ENCODE measurements at regions not wholly inside any gene's neighbourhood (a gene's known extent, or its start where the extent isn't known, plus 50 kb on each side); places are given as distances from the start of the nearest gene placed in this dataset.
"Not testable (repeated sequence)": the region's sequence is repeated elsewhere in the genome, so short reads cannot be mapped to it uniquely, and the experiment has no call there.

DNA sequence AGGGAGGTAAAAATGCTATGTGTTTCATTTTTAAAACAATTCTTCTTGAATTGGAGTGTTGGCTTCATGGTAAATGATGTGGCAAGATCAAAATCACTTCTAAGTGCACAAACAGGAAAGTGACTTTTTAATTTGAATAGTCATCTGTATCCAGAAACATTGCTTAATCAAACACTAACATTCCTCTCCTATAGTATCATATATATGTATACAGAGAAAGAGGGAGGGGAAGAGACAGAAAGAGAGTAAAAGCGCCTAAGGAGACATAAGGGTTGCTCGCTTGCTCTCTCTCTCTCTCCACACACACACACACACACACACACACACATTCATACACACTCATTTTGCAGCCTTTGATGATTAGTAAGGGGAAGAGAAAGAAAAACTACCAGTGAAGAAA is 95.4 kb upstream of the PRDM9 start:
- TF ChIP-seq, protein P1, sequence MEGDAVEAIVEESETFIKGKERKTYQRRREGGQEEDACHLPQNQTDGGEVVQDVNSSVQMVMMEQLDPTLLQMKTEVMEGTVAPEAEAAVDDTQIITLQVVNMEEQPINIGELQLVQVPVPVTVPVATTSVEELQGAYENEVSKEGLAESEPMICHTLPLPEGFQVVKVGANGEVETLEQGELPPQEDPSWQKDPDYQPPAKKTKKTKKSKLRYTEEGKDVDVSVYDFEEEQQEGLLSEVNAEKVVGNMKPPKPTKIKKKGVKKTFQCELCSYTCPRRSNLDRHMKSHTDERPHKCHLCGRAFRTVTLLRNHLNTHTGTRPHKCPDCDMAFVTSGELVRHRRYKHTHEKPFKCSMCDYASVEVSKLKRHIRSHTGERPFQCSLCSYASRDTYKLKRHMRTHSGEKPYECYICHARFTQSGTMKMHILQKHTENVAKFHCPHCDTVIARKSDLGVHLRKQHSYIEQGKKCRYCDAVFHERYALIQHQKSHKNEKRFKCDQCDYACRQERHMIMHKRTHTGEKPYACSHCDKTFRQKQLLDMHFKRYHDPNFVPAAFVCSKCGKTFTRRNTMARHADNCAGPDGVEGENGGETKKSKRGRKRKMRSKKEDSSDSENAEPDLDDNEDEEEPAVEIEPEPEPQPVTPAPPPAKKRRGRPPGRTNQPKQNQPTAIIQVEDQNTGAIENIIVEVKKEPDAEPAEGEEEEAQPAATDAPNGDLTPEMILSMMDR (IDR thresholded peaks at IDR 0.05; ENCODE audit: insufficient read depth, low read length, severe bottlenecking) = no peak
- DNase-seq (ENCODE audit: low read depth) (peak; percentile 89), FAIRE-seq (no peak)
- no peaks in the 10 kb centered on the region for H3K36me3 ChIP-seq (ENCODE audit: control insufficient read depth, insufficient read depth, low read length)
- H3K4me3 ChIP-seq (ENCODE audit: low read depth, low read length) = no peak overlapping the region
- H3K27me3 ChIP-seq (ENCODE audit: control insufficient read depth, insufficient read depth, low read length) = no peaks in the 10 kb centered on the region

DNA sequence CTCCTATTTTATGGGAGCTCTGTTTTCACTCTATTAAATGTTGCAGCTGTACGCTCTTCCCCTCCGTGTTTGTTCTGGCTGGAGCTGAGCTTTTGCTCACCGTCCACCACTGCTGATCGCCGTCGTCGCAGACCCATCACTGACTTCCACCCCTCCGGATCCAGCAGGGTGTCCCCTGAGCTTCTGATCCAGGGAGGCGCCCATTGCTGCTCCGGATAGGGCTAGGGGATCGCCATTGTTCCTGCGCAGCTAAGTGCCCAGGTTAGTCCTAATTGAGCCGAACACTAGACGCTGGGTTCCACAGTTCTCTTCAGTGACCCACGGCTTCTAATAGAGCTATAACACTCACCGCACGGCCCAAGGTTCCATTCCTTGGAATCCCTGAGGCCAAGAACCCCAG is 96.2 kb upstream of the PRDM9 start:
- DNase-seq (ENCODE audit: low read depth) = no peak
- H3K4me3 ChIP-seq (ENCODE audit: low read depth, low read length) = no peak overlapping the region
- H3K27me3 ChIP-seq (ENCODE audit: control insufficient read depth, insufficient read depth, low read length) = no peaks in the 10 kb centered on the region
- no peaks in the 10 kb centered on the region for H3K36me3 ChIP-seq (ENCODE audit: control insufficient read depth, insufficient read depth, low read length)
- FAIRE-seq = no peak
- TF ChIP-seq, protein P1 (IDR thresholded peaks at IDR 0.05; ENCODE audit: insufficient read depth, low read length, severe bottlenecking) = no peak

DNA sequence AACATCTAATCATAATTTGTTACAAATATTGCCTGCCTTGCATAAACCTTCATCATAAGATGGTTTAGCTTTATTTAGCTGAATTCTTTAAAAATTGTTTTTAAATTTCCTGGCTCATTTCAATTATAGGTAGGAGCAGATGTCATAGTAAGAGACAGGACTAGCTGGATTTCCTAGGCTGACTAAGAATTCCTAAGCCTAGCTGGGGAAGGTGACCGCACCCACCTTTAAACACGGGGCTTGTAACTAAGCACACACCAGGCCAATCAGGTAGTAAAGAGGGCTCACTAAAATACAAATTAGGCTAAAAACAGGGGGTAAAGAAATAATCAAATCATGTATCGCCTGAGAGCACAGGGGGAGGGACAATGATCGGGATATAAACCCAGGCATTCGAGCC is 96.6 kb upstream of the PRDM9 start:
- H3K4me3 ChIP-seq (ENCODE audit: low read depth, low read length); H3K27me3 ChIP-seq (ENCODE audit: control insufficient read depth, insufficient read depth, low read length); H3K36me3 ChIP-seq (ENCODE audit: control insufficient read depth, insufficient read depth, low read length); FAIRE-seq: not testable (repeated sequence)
- DNase-seq (ENCODE audit: low read depth) = peak; percentile 9

DNA sequence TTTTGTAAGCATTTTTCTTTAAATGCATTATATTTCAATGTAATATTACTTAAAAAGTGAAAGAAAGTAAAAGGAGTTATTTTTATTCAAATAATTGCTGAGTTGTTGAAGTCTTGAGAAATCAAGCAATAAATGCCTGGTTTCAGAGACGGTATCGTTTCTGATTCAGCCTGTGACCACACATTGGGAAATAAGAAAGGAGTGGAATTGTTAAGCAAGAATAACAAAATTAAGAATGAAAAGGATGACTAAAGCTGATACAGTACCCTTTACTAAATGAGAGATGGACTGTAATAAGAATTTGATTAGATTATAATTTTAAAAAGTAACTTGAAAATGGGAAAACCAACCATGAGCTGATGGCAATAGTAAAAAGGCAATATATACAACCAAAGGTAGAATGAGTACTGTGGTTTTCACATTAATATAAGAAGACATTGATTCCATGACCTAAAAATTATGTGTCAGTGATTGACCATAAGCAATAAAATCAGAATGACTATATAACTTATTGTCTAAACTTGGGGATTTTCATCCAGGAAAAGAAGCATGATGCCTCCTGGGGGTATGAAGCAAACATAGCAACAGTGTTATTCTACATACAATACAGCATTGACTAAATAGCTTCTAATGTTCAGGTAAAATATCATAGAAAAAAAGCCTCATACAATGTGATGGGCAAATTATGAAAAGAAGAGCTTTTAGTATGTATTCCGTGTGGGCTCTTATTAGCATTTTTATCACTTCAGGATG is 101.9 kb upstream of the PRDM9 start:
- Histone ChIP-seq H3K4me3 (ENCODE audit: low read depth, low read length) (no peak overlapping the region), H3K27me3 (ENCODE audit: control insufficient read depth, insufficient read depth, low read length) (no peaks in the 10 kb centered on the region), H3K36me3 (ENCODE audit: control insufficient read depth, insufficient read depth, low read length) (no peaks in the 10 kb centered on the region)
- TF ChIP-seq, protein P1 (IDR thresholded peaks at IDR 0.05; ENCODE audit: insufficient read depth, low read length, severe bottlenecking) = no peak
- DNase-seq (ENCODE audit: low read depth) (peak; percentile 17), FAIRE-seq (no peak)

DNA sequence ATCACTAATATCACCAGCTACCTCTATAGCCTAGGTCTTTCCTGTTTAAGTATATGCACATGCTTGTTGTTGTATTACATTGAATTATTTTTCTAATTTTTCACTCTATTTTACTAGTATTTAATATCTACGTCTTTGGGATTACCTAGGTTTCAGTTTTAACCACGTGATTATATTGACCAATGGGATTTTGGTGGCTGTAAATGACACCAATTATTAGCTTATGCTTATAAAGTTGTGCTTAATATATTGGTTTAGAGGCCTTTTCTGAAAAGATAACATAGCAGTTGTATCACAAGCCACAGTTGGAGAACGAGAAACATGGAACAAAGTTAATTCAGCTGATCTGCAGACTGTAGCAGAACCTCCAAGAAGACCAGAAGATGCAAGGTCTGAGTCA is 104.8 kb upstream of the PRDM9 start:
- Histone ChIP-seq H3K4me3 (ENCODE audit: low read depth, low read length) (no peak overlapping the region), H3K36me3 (ENCODE audit: control insufficient read depth, insufficient read depth, low read length) (no peaks in the 10 kb centered on the region), H3K27me3 (ENCODE audit: control insufficient read depth, insufficient read depth, low read length) (no peaks in the 10 kb centered on the region)
- no peak for DNase-seq (ENCODE audit: low read depth)
- FAIRE-seq = no peak
- TF ChIP-seq, protein P1 (IDR thresholded peaks at IDR 0.05; ENCODE audit: insufficient read depth, low read length, severe bottlenecking) = no peak

DNA sequence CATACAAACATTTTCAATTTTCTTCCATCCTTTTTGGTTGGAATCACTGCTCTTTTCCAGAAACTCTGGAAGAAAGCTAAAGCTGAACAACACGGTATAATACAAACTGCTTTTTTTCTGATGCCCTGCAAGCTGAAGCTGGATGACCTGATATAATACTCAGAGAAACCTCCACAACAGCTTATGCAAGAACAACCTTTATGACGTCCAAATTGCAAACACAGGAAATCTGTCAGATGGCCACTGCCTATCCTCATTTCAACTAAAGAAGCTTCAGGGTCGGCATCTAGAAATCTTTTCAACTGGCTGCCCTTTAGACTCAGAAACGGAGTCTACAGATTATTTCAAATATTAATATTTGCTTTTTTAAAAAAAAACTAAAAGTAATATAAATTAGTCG is 106.5 kb upstream of the PRDM9 start:
- Histone ChIP-seq H3K27me3 (ENCODE audit: control insufficient read depth, insufficient read depth, low read length) (no peaks in the 10 kb centered on the region), H3K4me3 (ENCODE audit: low read depth, low read length) (no peak overlapping the region), H3K36me3 (ENCODE audit: control insufficient read depth, insufficient read depth, low read length) (no peaks in the 10 kb centered on the region)
- no peak for FAIRE-seq
- no peak for DNase-seq (ENCODE audit: low read depth)
- TF ChIP-seq, protein P1 (IDR thresholded peaks at IDR 0.05; ENCODE audit: insufficient read depth, low read length, severe bottlenecking) = no peak

Data from bronchial epithelial cell (primary cell).